ENCODE measurements at regions not wholly inside any gene's neighbourhood (a gene's known extent, or its start where the extent isn't known, plus 50 kb on each side); places are given as distances from the start of the nearest gene placed in this dataset.
"Not testable (repeated sequence)": the region's sequence is repeated elsewhere in the genome, so short reads cannot be mapped to it uniquely, and the experiment has no call there.

GRCh38 chr5:67612961-67613360 lies 416.4 kb upstream of the CD180 start:
- no peak for DNase-seq

DNA sequence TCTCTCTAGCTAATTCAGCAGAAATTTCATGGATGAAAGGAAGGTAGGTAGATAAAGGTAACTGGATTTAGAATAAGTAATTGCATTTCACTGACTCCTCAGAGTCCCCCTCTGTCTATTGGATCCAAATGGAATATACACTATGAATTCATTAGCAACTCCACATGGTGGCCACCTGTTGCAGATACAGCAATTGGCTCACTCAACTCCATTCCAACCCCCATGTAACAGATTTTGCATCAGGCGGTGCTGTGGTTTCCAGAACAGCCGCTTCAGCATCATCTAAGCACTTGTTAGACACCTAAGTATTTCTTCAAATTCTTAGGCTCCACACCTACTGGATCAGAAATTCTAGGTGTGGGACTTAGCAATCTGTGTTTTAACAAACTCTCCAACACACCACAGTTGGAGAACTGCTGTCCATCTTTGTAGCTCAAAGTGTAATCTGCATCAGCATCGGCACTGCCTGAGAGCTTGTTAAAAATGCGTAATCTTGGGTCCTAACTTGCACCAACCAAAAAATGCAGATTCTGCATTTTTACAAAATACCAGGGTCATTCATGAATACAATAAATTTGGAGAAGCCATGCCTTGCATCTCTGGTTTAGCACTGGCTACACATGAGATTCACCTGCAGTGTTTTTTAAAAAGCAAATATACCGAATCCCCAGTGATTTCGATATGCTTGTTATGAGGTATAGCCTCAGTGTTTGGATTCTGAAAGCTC lies 413.8 kb upstream of the CD180 start:
- DNase-seq: no peak

DNA sequence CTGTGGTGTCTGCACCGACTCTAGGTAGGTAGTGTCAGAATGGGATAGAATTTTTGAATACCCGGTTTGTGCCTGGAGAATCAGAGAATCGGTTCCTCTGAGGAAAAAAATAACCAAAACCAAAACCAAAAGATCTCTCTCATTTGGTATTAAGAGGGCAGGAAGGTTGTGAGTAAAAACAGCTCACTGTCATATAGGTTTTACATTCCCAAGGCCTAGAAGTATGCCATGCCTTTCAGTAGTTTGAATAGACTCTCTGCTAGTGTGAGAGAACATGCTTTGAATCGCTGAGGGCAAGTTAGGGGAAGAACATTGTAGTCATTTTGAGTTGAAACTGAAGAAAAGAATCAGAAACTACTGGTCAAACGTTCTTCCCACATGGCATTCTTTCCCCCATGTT lies 411.4 kb upstream of the CD180 start:
- no peak for DNase-seq

DNA sequence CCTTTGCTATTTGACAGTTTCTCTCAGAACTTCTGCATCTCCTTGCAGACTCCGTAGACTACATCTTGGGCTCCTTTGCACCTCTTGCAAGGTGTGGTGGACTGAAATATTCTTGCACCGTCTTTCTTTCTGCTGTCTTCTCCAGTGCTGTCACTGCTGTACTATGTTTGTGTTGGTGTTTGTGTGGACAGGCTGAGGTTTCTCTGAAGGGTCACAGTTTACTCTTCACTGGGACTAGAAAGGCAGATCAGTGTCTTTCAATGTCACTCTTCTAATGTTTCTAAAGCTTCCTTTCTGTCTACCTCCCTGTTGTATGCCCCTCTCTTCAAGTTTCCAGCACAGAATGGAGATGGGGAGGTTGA lies 410.0 kb upstream of the CD180 start:
- no peak for DNase-seq

- no peak for DNase-seq
Observed at GRCh38 chr5:67605730-67606585, 409.4 kb upstream of the CD180 start.

DNA sequence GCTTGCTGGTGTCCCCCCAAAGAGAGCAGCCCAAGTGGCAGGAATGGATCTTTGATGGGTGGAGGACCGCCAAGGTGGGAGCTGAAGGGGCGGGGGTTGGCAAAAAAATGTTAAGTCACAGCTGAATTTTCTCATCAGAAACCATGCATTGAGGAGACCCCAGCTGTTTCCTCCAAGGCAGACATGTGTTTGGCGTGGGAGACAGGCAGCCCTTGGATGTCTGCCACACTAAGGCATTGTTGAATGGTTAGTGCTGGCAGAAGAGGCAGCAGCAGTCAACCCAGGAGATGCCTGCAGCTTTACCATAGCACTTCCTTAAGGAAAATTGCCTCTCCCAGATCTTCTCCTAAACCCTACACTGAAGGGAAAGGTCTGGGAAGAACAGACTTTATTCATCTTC lies 394.9 kb upstream of the CD180 start:
- no peak for DNase-seq

- DNase-seq: no peak
Observed at GRCh38 chr5:67588389-67588788, 391.8 kb upstream of the CD180 start.

GRCh38 chr5:67581203-67581602 lies 384.6 kb upstream of the CD180 start:
- DNase-seq: no peak

- DNase-seq: no peak
Observed at GRCh38 chr5:67578011-67578410, 381.4 kb upstream of the CD180 start.

GRCh38 chr5:67577424-67577823 lies 380.8 kb upstream of the CD180 start:
- no peak for DNase-seq

DNA sequence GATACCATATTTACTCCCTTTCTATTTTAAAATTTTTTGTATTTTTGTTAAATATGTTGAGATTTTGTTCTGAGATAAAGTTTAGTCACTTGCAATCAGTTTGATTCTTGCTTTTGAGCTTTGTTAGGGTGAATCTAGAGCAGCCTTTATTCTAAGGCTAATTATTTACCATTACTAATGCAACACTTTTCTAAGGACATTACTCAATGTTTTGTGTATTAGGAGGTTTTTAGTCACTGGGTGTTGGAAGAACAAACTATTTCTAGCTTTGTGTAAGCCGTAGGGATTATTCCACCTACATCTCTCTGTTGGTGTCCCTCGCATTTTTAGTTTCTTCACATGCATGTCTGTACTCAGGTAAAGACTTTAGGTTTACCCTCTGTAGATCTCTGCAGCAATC lies 379.5 kb upstream of the CD180 start:
- no peak for DNase-seq

- DNase-seq: no peak
Observed at GRCh38 chr5:67575087-67575486, 378.5 kb upstream of the CD180 start.

DNA sequence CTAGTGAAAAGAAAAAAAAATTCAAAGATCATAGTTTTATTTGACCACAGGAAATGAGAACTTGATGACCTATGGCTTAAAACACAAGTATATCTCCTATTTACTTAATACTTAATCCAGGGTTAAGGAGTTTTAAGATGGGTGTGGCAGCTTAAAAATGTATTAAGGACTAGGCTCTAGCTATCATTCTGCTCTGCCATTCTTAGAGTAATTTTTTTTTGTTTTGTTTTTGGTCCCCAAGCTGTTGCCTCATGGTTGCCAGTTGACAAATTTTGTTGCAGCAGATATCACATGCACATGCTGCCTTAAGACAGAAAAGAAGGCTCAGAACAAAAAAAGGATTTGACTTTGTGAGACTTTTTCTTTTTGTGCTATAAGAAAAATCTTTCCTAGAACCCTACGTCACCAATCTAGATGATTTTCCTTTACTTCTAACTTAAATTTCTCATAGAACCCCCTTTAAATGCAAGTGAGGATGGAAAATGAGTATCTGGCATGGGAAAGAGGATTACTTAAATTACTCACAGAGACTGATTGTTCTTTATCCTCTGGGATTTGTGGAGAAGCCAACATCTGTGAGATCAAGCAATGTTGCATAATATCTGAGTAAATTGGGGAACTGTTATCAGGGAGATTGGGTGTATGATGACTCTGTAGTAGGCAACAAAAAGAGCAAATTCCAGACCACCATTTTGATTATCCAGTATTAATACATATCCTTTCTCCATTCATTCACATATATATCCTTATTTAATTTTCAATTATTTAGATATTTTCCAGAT lies 364.7 kb upstream of the CD180 start:
- no peak for DNase-seq

- DNase-seq: no peak
Observed at GRCh38 chr5:67552773-67553172, 356.2 kb upstream of the CD180 start.

GRCh38 chr5:67549947-67550346 lies 353.3 kb upstream of the CD180 start:
- no peak for DNase-seq

DNA sequence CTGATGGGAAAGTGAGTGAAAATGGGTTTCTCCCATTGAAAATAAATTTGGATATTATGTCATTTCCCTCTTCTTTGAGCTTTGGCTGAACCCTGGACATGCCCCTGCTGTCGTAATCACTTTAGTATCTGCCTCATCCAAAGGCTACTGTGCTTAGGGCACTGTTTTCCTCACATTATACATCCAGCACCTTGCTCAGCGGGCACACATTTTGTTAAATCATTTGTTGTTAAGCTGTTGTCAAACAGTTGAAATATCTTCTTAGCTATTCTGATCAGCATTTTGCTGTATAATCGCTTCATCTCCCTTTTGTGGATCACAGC lies 352.7 kb upstream of the CD180 start:
- no peak for DNase-seq

- no peak for DNase-seq
Observed at GRCh38 chr5:67548520-67549295, 352.1 kb upstream of the CD180 start.

DNA sequence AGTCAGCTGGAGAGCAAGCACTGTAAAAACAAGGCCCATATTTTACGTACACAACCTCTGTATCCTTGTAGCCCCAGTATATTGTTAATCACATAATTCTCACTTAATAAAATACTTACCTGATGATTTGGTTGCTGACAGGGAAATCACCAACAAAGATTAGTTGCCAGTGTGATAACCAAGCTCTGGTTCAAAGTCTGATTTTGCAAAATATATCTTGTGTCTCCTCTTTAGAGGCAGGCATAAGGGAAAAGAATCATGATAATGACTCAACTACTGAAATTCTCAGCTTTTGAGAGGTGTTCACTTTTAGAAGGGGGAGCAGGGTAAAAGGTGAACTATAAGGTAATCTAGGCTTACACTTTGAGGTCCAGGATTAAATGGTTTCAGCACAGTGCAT lies 351.1 kb upstream of the CD180 start:
- no peak for DNase-seq

DNA sequence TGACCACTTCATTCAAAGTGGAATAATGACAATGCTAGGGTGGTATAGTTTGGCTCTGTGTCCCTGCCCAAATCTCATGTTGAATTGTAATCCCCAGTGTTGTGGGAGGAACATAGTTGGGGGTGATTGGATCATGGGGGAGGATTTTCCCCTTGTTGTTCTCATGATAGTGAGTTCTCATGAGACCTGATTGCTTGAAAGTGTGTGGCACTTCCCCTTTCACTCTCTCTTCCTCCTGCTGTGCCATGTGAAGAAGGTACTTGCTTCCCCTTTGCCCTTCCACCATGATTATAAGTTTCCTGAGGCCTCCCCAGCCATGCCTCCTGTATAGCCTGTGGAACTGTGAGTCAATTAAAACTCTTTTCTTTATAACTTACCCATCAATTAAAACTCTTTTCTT lies 348.3 kb upstream of the CD180 start:
- not testable (repeated sequence) for DNase-seq

GRCh38 chr5:67543720-67544270 lies 347.2 kb upstream of the CD180 start:
- DNase-seq: no peak

DNA sequence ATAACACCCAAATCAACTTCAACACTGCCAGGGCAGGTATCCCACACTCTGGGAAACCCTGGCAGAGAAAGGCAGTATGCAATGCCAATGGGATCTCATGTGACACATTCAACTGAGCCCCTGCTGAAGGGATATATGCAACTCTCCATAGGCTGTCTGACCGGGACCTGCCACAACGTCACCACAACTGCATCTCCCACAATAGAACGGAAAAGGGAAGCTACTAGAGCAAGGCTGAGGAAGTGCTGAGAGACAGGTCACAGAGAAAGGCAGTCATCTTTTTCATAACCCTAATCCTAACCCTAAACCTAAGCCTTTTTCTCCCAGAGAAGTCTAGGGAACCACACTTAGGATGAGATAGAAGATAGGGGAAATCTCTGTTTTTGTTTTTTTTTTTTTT lies 345.9 kb upstream of the CD180 start:
- no peak for DNase-seq

GRCh38 chr5:67541875-67542274 lies 345.3 kb upstream of the CD180 start:
- DNase-seq: no peak

Measured in retina (tissue), 1 donor.